Activated naive CD4-positive, alpha-beta T cell treated with anti-CD3 and anti-CD28 coated beads, Interleukin-2, amount 50 U/mL, for 24 hours (primary cell): ENCODE measurements at regions not wholly inside any gene's neighbourhood (a gene's known extent, or its start where the extent isn't known, plus 50 kb on each side); places are given as distances from the start of the nearest gene placed in this dataset.
A peak's percentile ranks its signal among the peaks of the same experiment; 100 is the strongest.
"Not testable (repeated sequence)": the region's sequence is repeated elsewhere in the genome, so short reads cannot be mapped to it uniquely, and the experiment has no call there.

Source experiments
- H3K27ac Mint-ChIP-seq: one replicate; pipeline ENCODE4 v1.8.0; 2021; ENCODE audit warnings: mild to moderate bottlenecking, mixed read lengths
- H3K27me3 Mint-ChIP-seq: one replicate; pipeline ENCODE4 v1.8.0; 2021; ENCODE audit warnings: mixed read lengths
- H3K36me3 Mint-ChIP-seq: one replicate; pipeline ENCODE4 v1.8.0; 2021; ENCODE audit warnings: mixed read lengths
- H3K4me1 Mint-ChIP-seq: one replicate; pipeline ENCODE4 v1.8.0; 2021; ENCODE audit warnings: mixed read lengths
- H3K4me3 Mint-ChIP-seq: one replicate; pipeline ENCODE4 v1.8.0; 2021; ENCODE audit warnings: mild to moderate bottlenecking, mixed read lengths
- H3K9me3 Mint-ChIP-seq: one replicate; pipeline ENCODE4 v1.8.0; 2021; ENCODE audit warnings: mixed read lengths

DNA sequence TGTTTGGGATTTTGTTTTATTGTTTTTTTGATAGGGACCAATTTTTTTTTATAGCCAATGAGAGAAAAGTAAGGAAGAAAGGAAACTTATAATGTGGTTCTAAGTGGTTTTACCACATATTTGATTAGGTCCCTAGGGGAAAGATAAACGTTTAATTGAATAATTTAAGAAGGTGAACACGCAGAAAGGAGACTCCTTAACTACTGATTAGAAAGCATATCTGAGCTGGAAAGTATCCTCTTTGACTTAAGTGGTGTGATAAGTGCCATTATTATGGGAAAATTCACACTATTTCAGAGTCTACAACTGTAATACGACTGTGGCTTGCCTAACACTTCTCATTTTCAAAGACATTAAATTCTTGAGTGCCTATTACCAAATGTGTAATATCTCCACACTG, 106.5 kb upstream of the GRAMD1B start:
- Mint-ChIP-seq H3K27me3 (no peaks in the 10 kb centered on the region), H3K4me1 (no peaks in the 10 kb centered on the region), H3K9me3 (no peaks in the 10 kb centered on the region), H3K36me3 (no peaks in the 10 kb centered on the region), H3K27ac (no peak overlapping the region), H3K4me3 (no peak overlapping the region)

DNA sequence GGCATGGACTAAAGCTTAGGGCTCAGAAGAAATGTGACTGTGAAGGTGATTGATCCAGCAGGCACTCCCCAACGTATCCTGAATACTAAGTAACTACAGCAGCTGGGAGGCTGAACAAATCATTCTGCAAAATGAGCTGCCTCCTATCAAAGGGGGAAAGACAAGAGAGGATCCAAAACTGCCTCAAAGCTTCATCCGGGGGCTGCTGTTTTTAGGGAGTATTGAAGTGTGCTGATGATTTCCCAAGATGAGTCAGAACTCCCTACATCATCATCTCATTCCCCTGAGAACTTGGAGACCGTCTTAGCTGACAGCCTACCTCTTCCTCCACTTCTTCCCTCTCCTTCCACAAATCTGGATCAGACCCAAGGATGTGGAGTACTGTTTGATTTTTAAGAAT, 108.4 kb upstream of the GRAMD1B start:
- H3K27ac Mint-ChIP-seq = no peak overlapping the region

DNA sequence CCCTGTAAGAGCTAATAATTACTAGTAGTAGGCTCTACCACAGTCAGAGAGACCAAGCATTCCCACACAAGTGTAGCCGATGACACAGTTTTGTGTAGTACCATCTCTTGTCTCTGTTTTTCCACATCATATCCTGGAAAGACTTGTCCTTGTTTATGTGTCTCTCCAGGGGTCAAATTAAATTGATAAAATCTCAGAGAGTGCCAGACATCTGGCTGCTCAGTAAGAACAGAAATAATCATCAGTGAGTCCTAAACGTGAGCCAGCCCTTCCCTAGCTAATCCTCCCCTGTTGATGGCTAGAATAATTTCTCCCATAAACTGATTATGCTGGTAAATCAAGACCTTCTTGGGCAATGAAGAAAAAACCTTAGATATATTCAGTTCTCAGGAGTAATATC, 111.4 kb upstream of the GRAMD1B start:
- no peak overlapping the region for H3K27ac Mint-ChIP-seq
- peaks cover 3% of the 10 kb centered on the region for H3K27me3 Mint-ChIP-seq
- no peaks in the 10 kb centered on the region for H3K36me3 Mint-ChIP-seq
- H3K9me3 Mint-ChIP-seq = no peaks in the 10 kb centered on the region
- H3K4me3 Mint-ChIP-seq = no peak overlapping the region
- H3K4me1 Mint-ChIP-seq = no peaks in the 10 kb centered on the region

More for the DNA sequence above, 108.4 kb upstream of the GRAMD1B start:
- no peaks in the 10 kb centered on the region for H3K4me1 Mint-ChIP-seq
- H3K9me3 Mint-ChIP-seq = no peaks in the 10 kb centered on the region
- H3K36me3 Mint-ChIP-seq = no peaks in the 10 kb centered on the region
- no peaks in the 10 kb centered on the region for H3K27me3 Mint-ChIP-seq
- no peak overlapping the region for H3K4me3 Mint-ChIP-seq

DNA sequence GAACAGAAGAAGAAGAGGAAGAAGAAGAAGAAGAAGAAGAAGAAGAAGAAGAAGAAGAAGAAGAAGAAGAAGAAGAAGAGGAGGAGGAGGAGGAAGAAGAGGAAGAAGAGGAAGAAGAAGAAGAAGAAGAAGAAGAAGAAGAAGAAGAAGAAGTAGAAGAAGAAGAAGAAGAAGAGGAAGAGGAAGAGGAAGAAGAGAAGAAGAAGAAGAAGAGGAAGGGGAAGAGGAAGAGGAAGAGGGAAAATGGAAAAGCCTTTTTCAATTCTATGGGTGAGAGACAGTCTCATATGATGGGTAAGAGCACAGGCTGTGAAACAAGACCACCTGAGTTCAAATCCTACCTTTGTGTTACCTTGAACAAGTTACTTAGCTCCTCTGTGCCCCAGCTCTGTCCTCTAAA, 111.9 kb upstream of the GRAMD1B start:
- not testable (repeated sequence) for H3K27ac Mint-ChIP-seq, H3K4me1 Mint-ChIP-seq, H3K4me3 Mint-ChIP-seq, H3K9me3 Mint-ChIP-seq, H3K36me3 Mint-ChIP-seq, H3K27me3 Mint-ChIP-seq

DNA sequence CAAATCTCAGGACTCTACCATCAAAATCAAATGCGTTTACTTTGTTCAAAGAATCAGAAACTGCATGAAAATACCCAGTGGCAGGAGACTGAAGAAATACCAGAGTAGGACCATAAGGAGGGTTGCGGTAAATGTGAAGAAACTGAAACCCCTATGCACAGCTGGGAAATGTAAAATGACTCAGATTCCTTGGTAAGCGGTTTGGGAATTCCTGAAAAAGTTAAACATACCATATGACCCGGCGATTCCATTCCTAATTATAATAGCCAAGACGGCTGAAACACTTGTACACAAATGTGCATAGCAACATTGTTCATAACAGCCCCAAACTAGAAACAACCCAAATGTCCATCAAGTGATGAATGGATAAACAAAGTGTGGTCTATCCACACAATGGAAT, 114.1 kb upstream of the GRAMD1B start:
- Mint-ChIP-seq H3K36me3 (no peaks in the 10 kb centered on the region), H3K9me3 (no peaks in the 10 kb centered on the region), H3K4me3 (no peak overlapping the region), H3K27ac (no peak overlapping the region), H3K27me3 (peaks cover 5% of the 10 kb centered on the region), H3K4me1 (no peaks in the 10 kb centered on the region)

DNA sequence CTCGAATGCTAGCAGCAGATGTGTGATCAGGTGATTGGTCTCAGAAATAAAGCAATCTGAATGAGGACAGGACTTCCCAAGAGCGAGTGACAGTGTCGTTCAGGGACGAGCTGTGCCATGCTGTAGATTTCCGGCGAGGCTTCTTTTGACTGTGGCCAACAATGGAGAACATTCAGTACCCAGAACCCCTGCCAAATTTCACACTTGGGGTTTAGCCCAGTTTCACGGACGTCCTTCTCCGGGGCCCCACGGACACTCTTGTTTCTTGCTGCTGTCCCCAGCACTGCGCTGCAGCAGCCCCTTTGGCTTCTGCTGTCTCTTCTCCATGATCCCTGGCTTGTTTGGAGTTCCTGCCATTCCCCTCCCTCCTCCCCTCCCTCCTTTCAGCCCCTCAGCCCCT, 115.1 kb upstream of the GRAMD1B start:
- no peaks in the 10 kb centered on the region for H3K9me3 Mint-ChIP-seq
- H3K4me1 Mint-ChIP-seq = no peaks in the 10 kb centered on the region
- peaks cover 5% of the 10 kb centered on the region for H3K27me3 Mint-ChIP-seq
- H3K4me3 Mint-ChIP-seq = no peak overlapping the region
- no peak overlapping the region for H3K27ac Mint-ChIP-seq
- H3K36me3 Mint-ChIP-seq = no peaks in the 10 kb centered on the region

DNA sequence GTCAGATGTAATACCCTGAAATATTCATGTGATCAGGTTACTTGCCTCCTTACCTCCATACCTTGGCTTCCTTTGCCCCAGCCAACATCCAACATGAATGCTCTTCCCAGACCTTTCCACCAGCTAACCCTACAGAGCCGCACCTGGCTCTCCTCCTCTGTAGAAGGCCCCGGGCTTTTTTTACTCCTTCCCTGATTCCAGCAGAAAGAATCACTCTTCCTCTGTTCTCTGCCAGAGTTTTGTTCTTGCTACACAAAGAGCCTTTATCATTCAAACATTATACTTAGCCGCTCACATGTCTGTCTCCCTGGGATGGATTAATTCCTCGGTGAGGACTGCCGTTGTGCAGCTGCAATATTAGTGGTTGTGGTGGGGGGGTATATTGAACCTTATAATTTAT, 116.8 kb upstream of the GRAMD1B start:
- H3K9me3 Mint-ChIP-seq = no peaks in the 10 kb centered on the region
- no peak overlapping the region for H3K27ac Mint-ChIP-seq
- H3K27me3 Mint-ChIP-seq = peaks cover 5% of the 10 kb centered on the region

DNA sequence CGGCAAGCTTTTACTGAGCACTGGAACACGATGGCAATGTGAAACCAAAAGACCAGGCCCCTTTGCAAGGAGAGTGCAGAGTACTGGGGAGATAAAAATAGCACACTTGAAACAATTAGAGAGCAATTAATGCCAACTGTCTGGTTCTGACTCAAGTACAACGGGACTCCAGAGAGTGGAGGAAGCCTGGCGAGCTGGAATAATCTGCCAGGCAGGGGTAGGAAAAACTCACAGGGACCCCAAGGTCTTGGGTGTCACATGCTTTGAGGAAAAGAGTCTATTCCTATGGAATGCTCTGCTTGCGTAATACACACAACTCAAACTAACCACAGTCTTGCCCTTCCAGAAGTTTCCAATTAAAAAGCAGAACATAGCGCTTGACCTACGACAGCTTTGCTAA, 113.0 kb upstream of the CLMP start:
- Mint-ChIP-seq H3K4me1 (peaks cover under 1% of the 10 kb centered on the region), H3K9me3 (no peaks in the 10 kb centered on the region), H3K27ac (no peak overlapping the region), H3K27me3 (peaks cover 4% of the 10 kb centered on the region), H3K4me3 (no peak overlapping the region), H3K36me3 (no peaks in the 10 kb centered on the region)

More for the DNA sequence above, 116.8 kb upstream of the GRAMD1B start:
- Mint-ChIP-seq H3K4me3 (no peak overlapping the region), H3K36me3 (no peaks in the 10 kb centered on the region), H3K4me1 (no peaks in the 10 kb centered on the region)

DNA sequence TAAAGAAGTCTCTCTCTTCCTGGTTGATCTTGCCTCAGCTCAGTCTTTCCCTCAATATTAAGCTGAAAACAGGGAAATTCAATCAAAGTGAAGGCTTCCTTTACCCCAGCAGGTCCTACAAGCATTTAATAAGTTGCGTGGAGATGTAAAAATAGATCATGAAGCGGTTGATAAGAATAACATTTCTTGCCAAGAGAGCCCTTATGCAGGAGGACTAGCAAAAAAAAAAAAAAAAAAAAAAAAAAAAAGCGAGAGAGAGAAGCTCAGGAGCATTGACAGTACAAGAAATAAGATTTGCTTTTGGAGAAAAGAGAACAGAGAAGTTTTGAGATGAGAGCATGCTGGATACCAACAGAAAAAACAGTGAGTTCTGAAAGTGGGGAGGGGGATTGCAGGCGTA, 112.2 kb upstream of the CLMP start:
- Mint-ChIP-seq H3K27ac (no peak overlapping the region), H3K9me3 (no peaks in the 10 kb centered on the region), H3K4me1 (peaks cover 9% of the 10 kb centered on the region), H3K36me3 (no peaks in the 10 kb centered on the region), H3K27me3 (peaks cover 5% of the 10 kb centered on the region), H3K4me3 (no peak overlapping the region)

DNA sequence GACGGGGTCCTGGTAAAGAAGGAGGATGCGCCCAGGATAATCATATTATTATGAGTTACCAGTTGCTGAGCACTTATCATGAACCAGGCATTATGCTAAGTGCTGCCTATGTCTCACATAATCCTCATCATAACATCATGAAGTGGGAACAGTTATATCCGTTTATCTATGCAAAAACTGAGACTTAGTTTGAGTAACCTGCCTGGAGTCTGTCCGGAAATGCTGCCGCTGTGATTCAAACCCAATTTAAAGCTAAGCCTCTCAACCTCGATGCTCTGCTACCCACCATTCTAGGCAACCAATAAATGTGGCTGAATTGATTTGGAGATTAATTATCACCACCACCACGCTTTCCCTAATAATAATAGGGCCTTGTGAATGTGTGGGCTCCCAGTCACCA, 111.5 kb upstream of the CLMP start:
- Mint-ChIP-seq H3K27me3 (peaks cover 5% of the 10 kb centered on the region), H3K4me3 (no peak overlapping the region), H3K9me3 (no peaks in the 10 kb centered on the region), H3K4me1 (peaks cover 14% of the 10 kb centered on the region), H3K27ac (no peak overlapping the region), H3K36me3 (no peaks in the 10 kb centered on the region)

DNA sequence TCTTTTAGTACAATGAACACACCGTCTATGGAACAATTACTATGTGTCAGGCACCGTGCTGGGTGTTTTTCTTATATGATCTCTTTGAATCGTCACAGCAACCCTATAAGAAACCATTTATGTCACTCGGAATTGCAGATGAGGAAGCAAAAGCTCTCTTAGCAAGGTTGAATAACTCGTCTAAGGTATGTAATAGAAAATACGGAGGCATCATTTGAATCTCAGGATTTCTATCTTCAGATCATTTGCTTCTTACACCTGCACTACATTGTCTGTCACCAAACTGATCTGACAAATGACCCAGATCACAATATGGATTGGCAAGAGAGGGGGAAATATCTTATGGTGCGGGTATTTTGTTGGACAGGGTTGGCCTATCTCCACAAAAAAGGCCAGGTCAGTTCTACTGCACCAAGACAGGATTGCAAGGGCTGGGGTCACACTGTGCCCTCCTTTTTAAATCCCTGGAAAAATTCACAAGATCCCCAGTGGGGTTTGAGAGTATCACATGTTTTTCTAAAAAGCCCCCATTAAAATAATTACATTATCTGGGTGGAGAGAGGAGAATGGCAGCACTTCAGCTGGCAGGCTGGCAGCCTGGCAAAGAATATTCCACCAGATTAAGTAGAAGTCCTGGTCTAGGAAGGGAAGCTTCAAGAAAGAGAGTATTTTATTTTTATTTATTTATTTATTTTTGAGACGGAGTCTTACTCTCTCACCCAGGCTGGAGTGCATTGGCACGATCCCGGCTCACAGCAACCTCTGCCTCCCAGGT, 110.7 kb upstream of the CLMP start:
- Mint-ChIP-seq H3K4me1 (peaks cover 21% of the 10 kb centered on the region), H3K36me3 (no peaks in the 10 kb centered on the region), H3K27ac (no peak overlapping the region), H3K27me3 (peaks cover 5% of the 10 kb centered on the region), H3K9me3 (no peaks in the 10 kb centered on the region), H3K4me3 (no peak overlapping the region)

DNA sequence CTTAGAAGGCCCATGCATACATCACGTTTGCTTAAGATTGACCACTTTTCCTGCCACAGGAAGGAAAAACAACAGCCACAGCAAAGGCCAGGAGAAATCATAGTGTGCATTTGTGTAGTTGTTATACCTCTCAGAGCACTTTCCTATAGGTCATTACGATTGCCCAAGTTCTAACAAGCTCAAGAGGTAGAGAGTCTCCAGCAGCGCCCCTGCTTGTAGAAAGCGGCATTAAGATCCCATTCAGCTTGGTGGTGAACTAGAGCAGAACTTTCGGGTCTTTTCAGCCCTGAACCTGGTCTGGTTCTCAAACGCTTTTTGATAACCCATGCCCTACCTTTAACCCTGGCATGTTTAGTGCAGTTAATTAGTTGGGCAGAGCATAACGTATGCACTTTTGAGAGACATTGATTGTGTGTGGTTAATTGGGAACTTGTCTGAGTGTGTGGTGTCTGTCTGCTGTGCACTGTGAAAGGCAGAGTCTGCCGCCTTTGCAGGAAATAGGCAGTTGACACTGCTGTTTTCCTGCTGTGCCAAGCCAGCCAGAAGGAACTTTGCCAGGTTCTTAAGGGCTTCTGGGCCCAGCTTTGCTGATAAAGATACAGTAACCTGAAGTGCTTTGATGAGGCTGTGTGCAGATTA, 109.9 kb upstream of the CLMP start:
- H3K36me3 Mint-ChIP-seq = no peaks in the 10 kb centered on the region
- H3K27me3 Mint-ChIP-seq = peaks cover 7% of the 10 kb centered on the region
- no peaks in the 10 kb centered on the region for H3K9me3 Mint-ChIP-seq
- no peak overlapping the region for H3K4me3 Mint-ChIP-seq
- no peak overlapping the region for H3K27ac Mint-ChIP-seq
- H3K4me1 Mint-ChIP-seq = peaks cover 26% of the 10 kb centered on the region

DNA sequence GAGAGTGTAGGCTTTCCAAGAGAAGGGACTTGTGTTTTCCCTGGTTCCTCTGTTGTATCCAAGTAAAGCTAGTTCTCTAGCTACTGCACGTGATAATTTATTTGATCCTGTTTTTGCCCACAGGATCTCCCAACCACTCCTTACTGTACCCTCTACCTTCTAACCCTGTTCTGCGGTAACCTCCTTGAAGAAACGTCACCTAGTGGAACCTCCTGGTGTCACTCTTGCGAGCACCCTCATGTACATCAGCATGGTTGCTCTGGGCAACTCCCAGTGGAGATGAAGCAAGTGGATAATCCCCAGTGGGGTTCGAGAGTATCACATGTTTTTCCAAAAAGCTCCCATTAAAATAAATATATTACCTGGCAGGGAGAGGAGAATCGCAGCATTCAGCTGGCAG, 108.9 kb upstream of the CLMP start:
- Mint-ChIP-seq H3K27ac (no peak overlapping the region), H3K36me3 (no peaks in the 10 kb centered on the region), H3K4me3 (no peak overlapping the region), H3K27me3 (peaks cover 7% of the 10 kb centered on the region), H3K9me3 (no peaks in the 10 kb centered on the region), H3K4me1 (peaks cover 26% of the 10 kb centered on the region)

DNA sequence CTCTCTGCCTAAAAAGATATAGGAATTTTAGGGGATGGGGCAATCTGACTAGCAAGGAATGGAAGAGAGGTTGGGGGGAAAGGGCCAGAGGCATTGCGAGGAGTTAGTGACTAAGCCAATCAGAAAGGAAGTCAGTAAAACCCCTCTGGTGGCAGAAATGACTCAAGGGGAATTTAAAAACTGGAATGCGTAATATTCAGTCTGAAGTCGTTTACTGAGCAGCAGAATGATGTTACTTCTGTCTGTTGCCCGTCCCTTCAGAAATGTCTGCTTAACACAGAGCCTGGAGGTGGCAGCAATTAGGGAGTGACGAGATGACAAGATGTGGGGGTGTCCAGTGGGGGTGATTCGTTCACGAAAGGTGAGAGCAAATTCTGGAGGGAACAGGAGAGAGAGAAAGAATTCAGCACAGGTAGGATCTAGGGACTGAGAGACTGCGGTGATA, 107.7 kb upstream of the CLMP start:
- Mint-ChIP-seq H3K4me3 (peak overlapping the region; percentile 51), H3K27ac (peak overlapping the region; percentile 89), H3K9me3 (no peaks in the 10 kb centered on the region), H3K27me3 (peaks cover 7% of the 10 kb centered on the region), H3K36me3 (no peaks in the 10 kb centered on the region), H3K4me1 (peaks cover 26% of the 10 kb centered on the region)

DNA sequence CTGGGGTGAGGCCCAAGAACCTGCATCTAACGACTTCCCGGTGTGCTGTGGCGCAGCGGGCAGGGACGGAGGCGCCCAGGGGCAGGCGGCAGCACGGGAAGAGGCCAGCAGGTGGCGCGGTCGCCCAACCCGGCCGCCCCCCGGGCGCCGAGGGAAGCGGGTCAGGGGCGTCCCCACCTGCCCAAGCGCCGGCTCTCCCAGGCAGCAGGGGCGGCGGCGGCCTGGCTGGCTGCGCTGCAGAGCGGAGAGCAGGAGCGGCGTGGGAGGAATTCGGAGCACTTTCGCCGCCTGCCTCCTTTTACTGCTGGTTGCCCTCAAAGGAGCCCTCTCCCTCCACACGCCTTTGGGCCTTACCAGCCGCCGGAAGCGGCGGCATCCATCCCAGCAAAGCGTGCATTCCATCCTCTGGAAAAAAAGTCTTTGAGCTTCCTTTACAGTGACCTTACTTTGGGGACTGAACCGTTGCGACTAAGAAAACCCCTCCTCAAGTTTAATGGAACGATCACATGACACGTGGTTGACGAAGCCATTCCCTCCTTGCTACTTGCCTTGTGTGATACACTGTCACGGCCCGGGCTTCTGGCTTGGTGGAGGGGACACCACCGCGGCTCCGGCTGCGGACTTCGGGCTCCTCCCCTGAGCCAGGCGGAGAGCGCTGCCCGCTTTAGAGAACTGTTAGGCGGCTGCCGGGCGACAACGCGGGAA, 106.8 kb upstream of the CLMP start:
- H3K4me3 Mint-ChIP-seq = peak overlapping the region; percentile 73
- peaks cover 26% of the 10 kb centered on the region for H3K4me1 Mint-ChIP-seq
- peaks cover 7% of the 10 kb centered on the region for H3K27me3 Mint-ChIP-seq
- no peaks in the 10 kb centered on the region for H3K36me3 Mint-ChIP-seq
- H3K27ac Mint-ChIP-seq = peak overlapping the region; percentile 57
- no peaks in the 10 kb centered on the region for H3K9me3 Mint-ChIP-seq

DNA sequence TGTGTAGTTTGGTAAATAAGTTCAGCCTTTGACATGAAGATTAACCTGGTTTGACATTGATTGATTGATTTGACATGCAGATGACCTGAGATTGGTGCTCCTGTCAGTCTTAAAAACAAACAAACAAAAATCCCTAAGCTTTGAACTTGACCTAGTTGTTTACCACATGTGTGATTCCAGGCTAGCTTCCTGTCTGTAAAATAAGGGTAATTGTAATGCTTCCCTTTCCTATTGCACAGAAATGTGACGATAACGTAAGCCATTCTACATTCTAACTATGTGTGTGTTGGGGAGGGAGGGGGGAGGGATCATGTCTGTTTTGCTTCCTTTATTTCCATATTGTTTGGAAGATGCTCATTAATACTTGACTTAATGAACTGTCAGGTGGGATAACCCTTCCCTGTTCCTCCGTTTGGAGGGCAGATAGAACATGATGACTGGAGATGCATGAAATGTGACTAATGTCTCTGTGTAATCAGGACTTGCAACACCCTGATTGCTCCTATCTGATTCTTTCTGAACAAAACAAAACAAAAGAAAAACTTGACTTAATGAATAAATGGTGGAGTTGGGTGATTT, 106.1 kb upstream of the CLMP start:
- H3K27me3 Mint-ChIP-seq = peaks cover 7% of the 10 kb centered on the region

More for the DNA sequence above, 106.1 kb upstream of the CLMP start:
- H3K4me3 Mint-ChIP-seq = peak overlapping the region; percentile 73
- no peaks in the 10 kb centered on the region for H3K36me3 Mint-ChIP-seq
- no peaks in the 10 kb centered on the region for H3K9me3 Mint-ChIP-seq
- H3K4me1 Mint-ChIP-seq = peaks cover 26% of the 10 kb centered on the region
- H3K27ac Mint-ChIP-seq = no peak overlapping the region
